ENCODE measurements at regions not wholly inside any gene's neighbourhood (a gene's known extent, or its start where the extent isn't known, plus 50 kb on each side); places are given as distances from the start of the nearest gene placed in this dataset.
"Not testable (repeated sequence)": the region's sequence is repeated elsewhere in the genome, so short reads cannot be mapped to it uniquely, and the experiment has no call there.

- ATAC-seq (no peak), DNase-seq (no peak)
- Mint-ChIP-seq H3K4me1 (no peaks in the 10 kb centered on the region), H3K4me3 (no peak overlapping the region), H3K9me3 (peaks cover 4 to 56% (median 16%) of the 10 kb centered on the region in 11 donors), H3K27me3 (no peaks in the 10 kb centered on the region), H3K36me3 (peaks cover 0 to 13% (median 10%) of the 10 kb centered on the region in 5 donors), H3K27ac (no peak overlapping the region)
- peaks cover 0 to 3% (median 0%) of the 10 kb centered on the region in 3 experiments for H3K9me3 ChIP-seq (ENCODE audit: control insufficient read depth in 2 of 3, low read length in 3 of 3)
- H3K4me3 ChIP-seq (ENCODE audit: low read length), result no peak overlapping the region
- CTCF ChIA-PET, result interaction anchor here (1.0 kb wide), 1 partner anchor 10 kb away, joined by 3 read pairs; no protein-coding TSS in a partner anchor
- no peak overlapping the region for H3K27ac ChIP-seq (ENCODE audit: low read depth, low read length)
- intact Hi-C loops (cut with micrococcal nuclease), result no loop called here
- POLR2A ChIA-PET, result no interaction called here
- no peaks in the 10 kb centered on the region for H3K27me3 ChIP-seq (ENCODE audit: control insufficient read depth in 2 of 2, insufficient read depth in 2 of 2, low read length in 2 of 2)
- no peaks in the 10 kb centered on the region for H3K4me1 ChIP-seq (ENCODE audit: control insufficient read depth in 2 of 2, insufficient read depth in 2 of 2, low read length in 2 of 2)
- no peaks in the 10 kb centered on the region for H3K36me3 ChIP-seq (ENCODE audit: control insufficient read depth in 2 of 3, insufficient read depth in 3 of 3, low read length in 3 of 3)
These were observed 202.0 kb downstream of the RRAGB start for GRCh38 chrX:55919367-55920221.

GRCh38 chrX:55924574-55924973 is 207.0 kb downstream of the RRAGB start:
- H3K9me3 ChIP-seq (ENCODE audit: control insufficient read depth in 2 of 3, low read length in 3 of 3), result peaks cover 0 to 3% (median 0%) of the 10 kb centered on the region in 3 experiments
- ATAC-seq (no peak), DNase-seq (no peak)
- no peaks in the 10 kb centered on the region for H3K27me3 Mint-ChIP-seq
- H3K4me3 ChIP-seq (ENCODE audit: low read length), result no peak overlapping the region
- peaks cover 3 to 10% (median 4%) of the 10 kb centered on the region in 5 donors for H3K36me3 Mint-ChIP-seq
- ChIA-PET CTCF (no interaction called here), POLR2A (no interaction called here)
- H3K27me3 ChIP-seq (ENCODE audit: control insufficient read depth in 2 of 2, insufficient read depth in 2 of 2, low read length in 2 of 2), result no peaks in the 10 kb centered on the region
- no peak overlapping the region for H3K27ac ChIP-seq (ENCODE audit: low read depth, low read length)
- no peak overlapping the region for H3K4me3 Mint-ChIP-seq
- no peaks in the 10 kb centered on the region for H3K36me3 ChIP-seq (ENCODE audit: control insufficient read depth in 2 of 3, insufficient read depth in 3 of 3, low read length in 3 of 3)
- no peaks in the 10 kb centered on the region for H3K4me1 Mint-ChIP-seq
- H3K27ac Mint-ChIP-seq, result no peak overlapping the region
- H3K9me3 Mint-ChIP-seq, result peaks cover 4 to 68% (median 17%) of the 10 kb centered on the region in 11 donors
- intact Hi-C loops (cut with micrococcal nuclease), result no loop called here
- H3K4me1 ChIP-seq (ENCODE audit: control insufficient read depth in 2 of 2, insufficient read depth in 2 of 2, low read length in 2 of 2), result no peaks in the 10 kb centered on the region

GRCh38 chrX:55928529-55928928 is 211.0 kb downstream of the RRAGB start:
- CTCF ChIA-PET; H3K4me3 ChIP-seq (ENCODE audit: low read length); DNase-seq; H3K27me3 ChIP-seq (ENCODE audit: control insufficient read depth in 2 of 2, insufficient read depth in 2 of 2, low read length in 2 of 2); H3K36me3 ChIP-seq (ENCODE audit: control insufficient read depth in 2 of 3, insufficient read depth in 3 of 3, low read length in 3 of 3); H3K27me3 Mint-ChIP-seq; H3K4me1 Mint-ChIP-seq; H3K4me1 ChIP-seq (ENCODE audit: control insufficient read depth in 2 of 2, insufficient read depth in 2 of 2, low read length in 2 of 2); H3K4me3 Mint-ChIP-seq; H3K36me3 Mint-ChIP-seq; H3K27ac Mint-ChIP-seq; intact Hi-C loops (cut with micrococcal nuclease); ATAC-seq; POLR2A ChIA-PET; H3K9me3 ChIP-seq (ENCODE audit: control insufficient read depth in 2 of 3, low read length in 3 of 3); H3K27ac ChIP-seq (ENCODE audit: low read depth, low read length): not testable (repeated sequence)
- H3K9me3 Mint-ChIP-seq, result peaks cover 0 to 65% (median 23%) of the 10 kb centered on the region in 11 donors
